GM21576 (cell line): ENCODE measurements at regions not wholly inside any gene's neighbourhood (a gene's known extent, or its start where the extent isn't known, plus 50 kb on each side); places are given as distances from the start of the nearest gene placed in this dataset.
"Not testable (repeated sequence)": the region's sequence is repeated elsewhere in the genome, so short reads cannot be mapped to it uniquely, and the experiment has no call there.

Experiments
- ATAC-seq: cut with Tn5 transposase; IDR thresholded peaks from one replicate; pipeline ENCODE4 v1.9.1; 2021; ENCODE audit warnings: mild to moderate bottlenecking, moderate library complexity; ENCODE audit not compliant: unreplicated experiment

DNA sequence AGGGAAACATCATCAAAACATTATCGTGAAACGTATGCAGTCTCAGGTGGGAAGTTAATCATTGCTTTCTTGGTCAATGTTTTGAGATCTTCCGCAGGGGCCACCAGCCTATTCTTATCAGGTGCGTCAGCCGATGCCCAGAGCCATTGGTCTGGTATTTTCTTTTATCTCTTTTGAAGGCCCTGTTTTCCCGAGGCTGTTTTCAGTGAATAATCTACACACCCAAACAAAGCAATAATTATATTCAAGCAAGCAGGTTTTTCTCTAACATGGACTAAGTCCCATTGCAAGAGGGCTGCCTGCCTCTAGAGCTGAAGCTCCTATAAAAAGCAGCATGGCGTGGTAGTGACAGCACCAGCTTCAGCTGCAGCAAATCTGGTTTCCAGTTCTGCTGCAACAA, 430.0 kb upstream of the ID2 start:
- ATAC-seq, result no peak

DNA sequence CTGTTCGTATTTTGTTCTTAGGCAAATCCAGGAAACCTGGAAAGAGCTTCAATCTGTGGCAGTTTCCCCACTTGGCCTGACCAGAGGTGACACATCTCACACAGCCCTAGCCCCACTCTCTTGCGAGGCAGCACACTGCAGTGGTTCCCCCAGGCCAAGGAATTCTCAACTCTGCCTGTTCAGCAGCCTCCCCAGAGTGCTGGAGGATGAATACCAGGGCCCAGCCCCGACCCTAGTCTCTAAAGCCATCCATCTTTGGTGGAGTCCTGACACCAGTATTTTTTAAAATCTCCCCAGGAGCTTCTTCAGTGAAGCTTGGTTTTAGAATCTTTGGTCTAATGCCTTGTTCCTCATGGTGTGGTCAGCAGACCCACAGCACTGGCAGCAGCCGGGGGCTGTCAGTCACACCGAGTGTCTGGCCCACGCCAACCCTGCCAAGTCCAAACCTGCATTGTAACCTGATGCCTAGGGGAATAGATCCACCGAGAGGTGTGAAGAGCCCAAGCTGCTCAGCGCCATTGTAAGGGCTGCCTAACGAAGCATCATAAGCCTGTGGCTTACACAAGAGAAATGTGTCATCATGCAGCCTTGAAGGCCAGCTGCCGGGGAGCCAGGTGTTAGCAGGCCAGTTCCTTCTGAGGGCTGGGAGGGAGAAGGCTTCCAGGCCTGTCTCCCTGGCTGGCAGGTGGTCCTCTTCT, 428.7 kb upstream of the ID2 start:
- ATAC-seq, result peak; percentile 93

DNA sequence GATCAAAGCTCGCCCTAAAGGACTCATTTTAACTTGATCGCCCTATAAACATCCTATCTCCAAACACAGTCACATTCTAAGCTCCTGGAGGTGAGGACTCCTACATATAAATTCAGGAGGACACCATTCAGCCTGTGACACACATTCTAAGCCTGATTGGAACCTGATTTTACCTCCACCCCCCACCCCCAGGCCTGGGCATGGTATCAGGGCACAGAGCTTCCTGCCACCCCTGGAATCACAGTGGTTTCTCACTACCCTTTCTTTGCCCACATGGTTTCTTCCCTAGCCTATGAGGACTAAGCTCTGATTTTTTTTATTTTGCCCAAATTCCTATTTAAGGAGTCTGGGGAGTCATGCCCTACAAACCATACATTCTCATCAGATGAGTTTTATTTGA, 428.1 kb upstream of the ID2 start:
- ATAC-seq, result no peak

DNA sequence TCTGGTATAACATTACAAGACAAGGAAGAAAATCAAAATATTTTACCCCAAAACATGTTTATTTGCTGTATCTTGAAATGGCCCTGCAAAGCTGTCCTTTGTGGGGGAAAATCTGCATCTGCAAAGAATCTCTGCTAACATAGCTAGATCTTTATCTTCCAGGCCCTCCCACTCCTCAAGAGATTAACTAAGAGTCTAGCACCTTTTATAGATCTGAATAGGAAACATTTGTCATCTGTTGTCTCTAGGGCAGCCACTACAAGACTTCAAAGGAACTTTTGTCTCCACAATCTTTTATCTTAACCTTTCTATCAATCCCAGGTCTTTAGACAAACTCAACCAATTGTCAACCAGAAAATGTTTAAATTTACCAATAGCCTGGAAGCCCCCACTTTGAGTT, 427.6 kb upstream of the ID2 start:
- not testable (repeated sequence) for ATAC-seq

DNA sequence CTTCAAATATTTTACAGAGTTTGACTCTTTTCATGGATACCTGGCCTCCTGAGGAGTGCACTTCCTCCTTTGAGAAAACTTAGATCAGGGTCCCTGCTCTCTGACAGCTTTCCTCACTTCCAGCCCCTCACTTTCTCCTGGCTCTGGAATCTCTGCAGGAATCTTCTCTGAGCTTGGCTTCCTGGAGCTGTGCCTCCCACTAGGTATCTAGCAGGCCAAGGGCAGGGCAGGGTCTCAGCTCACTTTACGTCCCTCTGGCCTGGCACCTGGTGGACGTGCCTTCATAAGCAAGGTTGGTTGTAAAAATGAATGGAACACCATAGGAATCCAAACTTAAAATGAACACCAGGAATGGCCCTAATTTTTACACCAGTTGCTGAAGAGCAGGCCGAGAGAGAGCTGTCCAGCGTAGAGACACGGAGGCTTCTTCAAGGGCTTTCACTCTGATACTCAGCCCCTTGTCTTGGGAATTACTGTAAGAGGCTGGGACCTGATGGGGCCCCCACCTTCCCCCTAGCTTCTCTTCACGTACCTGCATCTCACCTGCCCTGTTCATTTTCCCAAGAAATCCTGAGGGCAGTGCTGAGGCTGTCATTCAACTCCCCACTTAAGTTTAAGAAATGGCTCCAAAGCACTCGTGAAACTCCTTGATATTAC, 426.9 kb upstream of the ID2 start:
- ATAC-seq, result no peak

DNA sequence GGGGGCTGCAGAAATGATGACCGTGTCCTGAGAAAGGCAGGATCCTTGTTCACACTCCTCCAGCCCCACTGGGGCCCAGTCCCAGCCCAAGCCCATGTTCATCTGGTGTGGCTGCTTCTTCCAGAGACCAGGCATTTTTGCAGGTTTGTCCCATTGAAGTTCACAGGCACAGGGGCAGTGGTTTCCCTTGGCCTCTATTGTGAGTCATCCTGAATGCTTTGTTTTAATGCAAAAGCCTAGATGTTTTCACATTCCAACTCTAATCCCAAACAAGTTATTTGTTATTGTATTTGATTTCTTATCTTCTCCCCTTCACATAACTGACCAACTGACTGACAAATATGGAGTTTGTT, 426.4 kb upstream of the ID2 start:
- ATAC-seq, result no peak

DNA sequence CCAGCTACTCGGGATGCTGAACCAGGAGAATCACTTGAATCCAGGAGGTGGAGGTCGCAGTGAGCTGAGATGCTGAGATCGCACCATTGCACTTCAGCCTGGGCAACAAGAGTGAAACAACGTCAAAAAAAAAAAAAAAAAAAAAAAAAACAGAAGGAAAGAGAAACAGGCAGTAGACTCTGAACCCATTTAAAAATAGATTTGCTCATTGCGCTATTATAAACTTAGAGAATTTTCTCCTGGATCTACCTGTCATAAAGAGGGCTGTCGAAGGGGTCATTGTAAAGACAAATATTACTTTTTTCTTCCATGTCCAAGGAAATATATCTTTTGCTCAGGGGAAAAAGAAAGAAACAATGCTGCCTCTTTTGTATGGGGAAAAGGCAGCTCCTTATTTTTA, 425.0 kb upstream of the ID2 start:
- ATAC-seq, result no peak

DNA sequence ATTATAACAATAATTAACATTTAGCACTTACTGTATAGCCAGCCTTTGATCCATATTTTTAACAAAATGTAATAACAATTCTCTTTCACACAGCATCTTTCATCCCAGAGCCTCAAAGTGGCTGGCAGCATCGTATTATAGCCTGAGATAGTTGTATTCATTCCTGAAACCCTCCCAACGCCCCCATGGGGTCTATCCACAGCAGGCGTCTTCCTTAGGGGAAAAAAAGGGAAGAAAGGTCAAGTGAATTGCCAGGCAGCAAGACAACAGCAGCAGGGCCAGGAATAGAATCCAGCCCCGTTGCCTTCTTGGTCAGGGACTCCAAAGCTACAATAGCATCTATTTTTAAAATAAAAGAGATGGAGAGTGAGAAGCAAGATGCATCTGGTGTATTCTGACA, 424.4 kb upstream of the ID2 start:
- ATAC-seq, result no peak

DNA sequence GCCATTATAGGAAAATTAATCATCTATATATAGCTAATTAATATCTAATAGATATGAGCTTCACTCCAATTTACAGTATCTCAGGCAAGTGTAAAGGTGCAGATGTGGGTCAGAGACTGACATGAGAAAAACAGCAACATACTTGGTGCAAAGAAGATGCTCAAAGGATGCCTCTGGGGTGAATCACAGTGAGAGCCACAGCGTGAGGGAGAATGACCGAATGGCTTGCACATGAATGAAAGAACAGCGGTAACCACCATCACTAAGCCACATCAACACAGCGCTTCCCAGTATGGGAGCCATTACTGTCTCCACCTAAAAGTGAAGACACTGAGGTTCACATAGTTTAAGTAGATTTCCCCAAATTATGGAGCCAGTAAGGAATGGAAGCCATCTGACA, 423.4 kb upstream of the ID2 start:
- ATAC-seq, result no peak

DNA sequence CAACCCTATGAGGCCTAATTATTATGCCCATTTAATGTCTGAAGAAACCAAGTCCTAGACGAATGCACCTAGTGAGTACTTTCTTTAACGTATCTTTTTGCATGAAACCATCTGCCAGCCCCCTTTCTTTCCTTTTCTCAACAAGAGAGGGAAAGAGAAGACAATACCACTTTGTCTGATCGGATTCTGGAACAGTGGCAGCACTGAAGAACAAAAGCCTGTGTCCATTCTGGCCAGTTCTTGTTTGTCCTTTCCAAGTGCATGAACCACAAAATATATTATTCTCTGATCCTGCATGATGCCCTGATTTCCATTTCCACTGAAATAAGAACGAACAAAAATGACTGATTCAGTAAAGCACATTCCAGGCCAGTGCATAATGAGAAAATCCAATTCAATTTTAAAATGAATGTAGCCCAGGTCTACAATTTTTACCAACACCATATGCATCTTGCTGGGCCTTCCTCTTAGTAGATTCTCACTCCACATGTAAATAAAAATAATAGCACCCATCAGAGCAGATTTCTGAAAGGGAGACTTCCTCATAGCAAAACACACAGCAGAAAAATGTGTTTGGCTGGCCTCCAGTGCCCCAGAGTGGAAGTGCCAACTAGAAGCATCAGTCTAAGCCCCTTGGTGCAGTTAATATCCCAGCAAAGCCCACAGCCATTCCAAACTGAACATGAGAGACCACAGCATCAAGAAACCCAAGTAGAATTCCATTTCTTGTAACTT, 422.6 kb upstream of the ID2 start:
- ATAC-seq, result no peak

DNA sequence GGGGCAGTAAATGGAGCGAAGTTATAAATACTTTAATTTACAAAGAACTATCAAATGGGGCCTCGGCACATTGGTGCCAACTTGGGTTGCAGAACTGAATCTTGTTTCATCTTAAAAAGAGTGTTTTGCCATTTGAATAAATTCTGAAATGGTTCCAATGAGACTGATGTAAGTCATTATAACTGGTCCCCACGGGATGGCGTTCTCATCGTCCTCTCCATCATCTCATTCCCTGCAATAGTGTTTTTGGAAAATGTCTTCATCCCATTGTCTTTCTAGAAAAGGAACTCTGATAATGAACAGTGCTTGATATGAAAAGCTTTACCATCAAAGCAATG, 422.0 kb upstream of the ID2 start:
- no peak for ATAC-seq

DNA sequence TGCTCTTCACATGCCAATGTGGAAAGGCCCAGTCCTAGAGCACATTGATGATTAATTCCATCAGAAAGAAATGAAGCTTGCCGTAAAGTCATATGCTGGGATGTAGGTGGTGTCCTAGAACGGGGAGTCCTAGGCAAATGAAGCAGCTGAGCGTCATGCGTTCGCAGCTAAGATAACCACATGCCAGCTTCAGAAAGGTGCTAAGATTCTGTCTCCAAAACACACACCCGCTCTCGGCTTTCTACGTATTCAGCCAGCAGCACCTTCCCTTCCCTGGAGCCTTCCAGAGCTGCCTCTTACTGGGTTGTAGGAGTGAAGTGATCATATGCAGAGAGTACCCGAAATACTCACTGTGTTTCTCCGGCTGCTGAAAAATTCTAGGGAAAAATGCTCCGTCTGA, 421.6 kb upstream of the ID2 start:
- no peak for ATAC-seq

DNA sequence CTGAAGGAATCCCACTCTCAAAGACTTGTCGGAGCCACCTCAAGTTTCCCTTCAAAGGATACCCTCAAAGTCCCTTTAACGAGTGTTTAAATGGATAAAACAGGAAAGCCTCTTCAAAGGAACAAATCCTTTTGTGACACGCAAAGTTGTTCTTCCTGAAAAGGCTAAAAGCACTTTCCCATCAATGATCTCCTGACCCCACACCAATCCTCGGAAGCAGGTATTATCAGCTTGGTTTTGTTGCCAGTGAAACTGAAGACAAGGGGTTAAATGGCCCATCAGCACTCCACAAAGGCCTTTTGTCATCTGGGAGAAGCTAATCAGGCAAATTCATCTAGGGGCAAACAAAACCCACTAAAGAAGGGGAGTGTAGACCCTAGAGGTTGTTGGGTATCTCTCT, 418.0 kb upstream of the ID2 start:
- no peak for ATAC-seq

DNA sequence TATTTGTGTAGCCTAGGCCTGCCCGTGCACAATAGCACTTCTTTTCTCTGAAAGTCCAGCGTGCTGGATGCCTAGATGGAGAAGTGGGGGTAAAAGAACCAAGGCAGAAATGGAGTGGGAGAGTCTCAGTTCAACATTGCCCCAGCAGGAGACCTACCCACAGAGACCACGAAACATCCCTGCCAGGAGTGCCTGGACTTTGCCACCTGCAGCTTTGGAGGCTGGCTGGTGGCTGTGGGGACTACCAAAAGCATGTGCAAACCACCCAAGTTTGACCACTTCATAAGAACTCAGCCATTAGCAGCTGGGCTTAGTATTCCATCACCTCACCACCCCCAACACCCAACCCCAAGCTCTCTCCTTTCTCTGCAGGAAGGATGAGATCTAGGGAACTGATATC, 416.9 kb upstream of the ID2 start:
- no peak for ATAC-seq

DNA sequence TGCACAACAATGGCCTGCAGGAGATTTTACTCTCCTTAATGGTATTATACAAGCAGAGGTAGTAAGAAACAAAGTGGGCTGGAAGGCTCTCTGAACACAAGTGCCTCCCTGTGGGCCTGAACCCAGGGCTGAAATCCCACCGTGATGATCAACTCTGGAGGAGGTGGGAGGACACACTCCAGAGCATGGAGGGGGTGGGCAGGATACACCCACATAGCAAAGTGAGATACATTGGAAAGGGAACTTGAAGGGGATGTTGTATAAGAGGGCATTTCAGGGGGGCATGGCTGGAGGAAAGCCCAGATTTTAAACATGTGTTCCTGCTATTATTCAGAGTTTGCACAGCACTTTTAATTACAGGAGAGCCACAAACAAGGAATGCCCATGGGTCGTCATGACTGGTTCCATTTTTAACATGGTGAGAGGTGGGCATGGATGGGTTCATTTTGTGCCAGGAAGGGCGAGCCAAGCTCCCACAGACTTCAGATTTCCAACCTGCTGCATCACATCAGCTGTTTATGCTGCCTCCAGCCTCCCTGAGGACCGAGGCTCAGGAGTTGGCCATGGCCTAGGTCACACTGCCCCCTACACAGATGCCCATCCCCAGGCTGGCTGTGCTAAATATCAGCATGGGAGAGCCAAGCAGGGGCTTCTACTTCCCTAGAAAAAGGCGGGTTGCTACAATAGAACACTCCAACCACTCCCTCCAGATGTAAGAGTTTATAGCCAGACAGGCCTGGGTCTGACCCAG, 416.2 kb upstream of the ID2 start:
- no peak for ATAC-seq

DNA sequence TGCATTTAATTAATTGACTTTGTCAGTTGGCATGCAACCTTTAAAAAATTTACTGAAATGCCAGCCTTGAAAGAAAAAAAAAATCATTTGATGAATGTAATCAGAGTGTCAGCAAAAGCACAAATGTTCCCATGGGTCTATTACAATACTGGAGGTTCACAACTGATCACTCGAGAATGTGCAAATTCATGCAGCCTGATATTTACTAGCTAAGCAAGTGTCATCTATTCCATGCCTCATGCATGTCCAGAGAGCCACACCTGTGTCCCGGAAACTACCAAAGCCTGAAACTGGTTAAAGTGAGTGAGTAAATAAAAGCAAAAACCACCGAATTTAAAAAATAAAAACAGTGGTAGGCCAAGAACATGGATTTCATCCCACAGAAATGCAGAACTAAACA, 415.3 kb upstream of the ID2 start:
- ATAC-seq, result no peak

DNA sequence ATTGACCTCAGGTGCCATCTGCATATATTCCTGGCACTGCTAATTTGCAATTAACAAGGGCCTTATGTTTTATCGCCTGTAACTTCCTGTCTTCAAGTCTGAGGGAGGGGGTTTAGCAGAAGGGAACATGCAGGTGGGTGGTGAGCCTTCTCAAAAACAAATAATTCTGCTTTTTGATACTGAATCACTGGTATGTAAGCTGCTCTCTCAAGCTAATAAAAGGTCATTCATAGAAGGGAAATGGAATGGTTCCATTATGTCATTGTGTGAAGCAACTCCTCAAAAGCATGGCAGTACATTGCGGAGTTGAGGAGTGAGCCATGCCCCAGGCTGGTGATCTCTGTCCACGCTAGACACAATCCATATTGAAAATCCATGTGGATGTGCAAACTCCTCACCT, 414.8 kb upstream of the ID2 start:
- no peak for ATAC-seq

DNA sequence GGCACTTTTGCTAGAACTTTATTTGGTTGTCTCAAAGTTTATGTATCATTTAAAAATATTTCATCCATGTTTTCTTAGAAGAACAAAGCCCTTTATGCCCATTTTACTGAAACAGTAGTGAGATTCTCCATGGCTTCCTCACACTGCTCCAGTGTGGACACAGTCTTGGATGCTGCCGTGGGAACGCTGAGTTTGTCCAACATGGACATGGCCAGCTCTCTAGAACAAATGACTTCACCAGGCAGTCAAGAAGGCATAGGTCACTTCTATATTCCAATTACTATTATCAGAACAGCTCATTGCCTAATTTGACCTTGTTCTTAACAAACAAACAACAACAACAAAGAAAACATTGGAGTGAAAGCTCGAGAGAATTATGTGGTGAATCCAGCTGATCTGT, 414.1 kb upstream of the ID2 start:
- no peak for ATAC-seq

DNA sequence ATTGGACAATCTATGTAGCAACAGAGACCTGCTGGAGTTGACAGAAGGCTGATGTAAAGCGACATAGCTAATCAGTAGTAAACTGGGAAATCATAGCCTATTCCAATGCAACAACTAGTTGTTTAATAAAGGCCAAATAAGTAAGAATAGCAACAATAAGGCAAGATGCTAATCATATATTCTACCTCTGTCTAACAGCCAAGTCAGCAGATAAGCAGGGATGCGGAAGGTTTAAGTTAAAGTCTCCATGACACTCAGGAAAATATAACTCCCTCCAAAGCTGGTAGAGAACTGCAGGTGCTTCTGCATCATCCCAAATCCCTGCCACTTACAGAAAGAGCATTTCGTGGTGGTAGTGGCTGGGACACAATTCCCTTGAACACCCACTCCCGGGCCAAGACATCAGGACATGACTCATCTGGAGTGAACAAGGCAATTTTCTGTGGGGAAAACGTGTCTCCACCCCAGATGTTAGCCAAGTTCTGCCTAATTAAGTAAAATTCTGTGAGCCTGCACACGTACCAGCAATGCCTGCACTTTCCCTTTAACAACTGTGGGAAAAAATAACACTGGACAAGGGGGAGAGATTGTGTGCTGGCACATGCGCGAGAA, 413.6 kb upstream of the ID2 start:
- ATAC-seq, result no peak

DNA sequence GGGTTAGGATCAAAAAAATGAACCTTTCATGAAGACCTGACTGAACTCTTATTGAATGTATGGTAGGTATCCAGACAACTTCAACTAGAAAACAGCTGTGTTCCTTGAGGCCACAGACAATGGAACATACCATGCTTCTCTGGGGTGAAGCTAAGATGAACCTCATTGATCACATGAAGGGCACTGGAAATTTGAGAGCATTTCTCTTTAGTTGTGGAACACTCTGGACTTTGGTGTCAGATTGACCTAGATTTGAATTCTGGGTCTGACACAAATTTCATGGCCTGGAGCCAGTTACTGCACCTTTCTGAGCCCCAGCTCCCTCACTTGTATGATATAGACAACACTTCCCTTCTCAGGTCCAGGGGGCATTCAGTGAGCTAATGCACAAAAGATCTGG, 411.2 kb upstream of the ID2 start:
- ATAC-seq, result no peak

DNA sequence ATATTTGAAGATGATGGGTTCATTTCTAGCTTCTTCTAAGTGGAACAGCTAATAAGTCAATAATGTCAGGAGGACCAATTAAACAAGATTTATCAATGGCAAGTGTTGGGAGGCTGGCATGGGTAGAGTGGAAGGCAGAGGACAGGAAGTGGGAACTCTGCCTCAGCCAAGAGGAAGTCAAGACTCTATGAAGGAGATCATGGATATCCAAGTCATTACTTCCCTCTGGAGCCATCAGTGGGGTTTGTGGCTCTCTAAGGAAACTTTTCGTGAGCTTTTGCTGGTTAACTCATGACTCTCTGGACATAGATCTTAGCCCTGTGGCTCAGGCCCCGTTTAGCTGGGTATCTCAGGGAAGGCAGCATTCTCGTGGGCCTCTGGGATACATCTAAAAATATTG, 410.4 kb upstream of the ID2 start:
- no peak for ATAC-seq
